ENCODE measurements at regions not wholly inside any gene's neighbourhood (a gene's known extent, or its start where the extent isn't known, plus 50 kb on each side); places are given as distances from the start of the nearest gene placed in this dataset.

DNA sequence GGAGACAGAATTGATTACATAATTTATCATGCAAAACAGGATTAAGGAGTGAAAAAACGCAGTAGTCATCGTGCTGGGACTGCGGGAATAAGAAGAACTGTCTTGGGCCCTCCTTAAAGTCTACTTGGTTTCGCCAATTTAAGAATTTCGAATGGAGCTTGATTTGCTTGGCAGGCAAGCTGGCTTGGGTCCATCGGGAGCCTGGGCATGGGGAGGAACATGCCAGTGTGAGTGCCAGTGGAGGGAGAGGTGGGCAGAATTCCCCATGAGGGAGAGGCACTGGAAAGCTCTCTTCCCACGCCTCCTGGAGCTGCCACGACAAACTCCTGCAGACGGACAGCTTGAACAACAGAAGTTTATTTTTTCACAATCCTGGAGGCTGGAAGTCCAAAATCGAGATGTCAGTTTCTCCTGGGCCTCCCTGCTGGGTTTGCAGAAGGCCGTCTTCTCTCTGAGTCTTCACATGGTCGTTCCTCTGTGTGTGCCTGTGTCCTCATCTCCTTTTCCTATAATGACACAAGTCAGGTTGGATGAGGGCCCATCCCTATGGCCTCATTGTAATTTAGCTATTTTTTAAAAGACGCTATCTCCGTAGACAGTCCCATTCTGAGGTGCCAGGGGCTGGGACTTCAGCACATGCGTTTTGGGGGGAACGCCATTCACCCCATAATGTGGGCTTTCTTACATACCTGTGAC is 528.7 kb upstream of the DPP6 start:
- Histone ChIP-seq H3K4me3 (ENCODE audit: low read depth, low read length, poor library complexity, severe bottlenecking) (no peak overlapping the region), H3K9me3 (ENCODE audit: low read depth, low read length, poor library complexity, severe bottlenecking) (peaks cover 6% of the 10 kb centered on the region), H3K36me3 (ENCODE audit: insufficient read depth, low read length, poor library complexity, severe bottlenecking) (no peaks in the 10 kb centered on the region), H3K4me1 (ENCODE audit: insufficient read depth, low read length, poor library complexity, severe bottlenecking) (no peaks in the 10 kb centered on the region), H3K27ac (ENCODE audit: low read depth, low read length, poor library complexity, severe bottlenecking) (no peak overlapping the region), H3K27me3 (replicated peaks; ENCODE audit: insufficient read depth, low read depth, low read length, poor library complexity) (no peaks in the 10 kb centered on the region)
- POLR2A ChIA-PET (ENCODE audit: low non-redundant PET) = no interaction called here
- BruUV-seq (replicated peaks) = no TSS peak
- DNase-seq (ENCODE audit: low spot score) = no peak
- TF ChIP-seq EZH2 (IDR thresholded peaks at IDR 0.05; ENCODE audit: borderline replicate concordance, low read depth, low read length, poor library complexity, severe bottlenecking) = no peak
- TF ChIP-seq, protein P1, sequence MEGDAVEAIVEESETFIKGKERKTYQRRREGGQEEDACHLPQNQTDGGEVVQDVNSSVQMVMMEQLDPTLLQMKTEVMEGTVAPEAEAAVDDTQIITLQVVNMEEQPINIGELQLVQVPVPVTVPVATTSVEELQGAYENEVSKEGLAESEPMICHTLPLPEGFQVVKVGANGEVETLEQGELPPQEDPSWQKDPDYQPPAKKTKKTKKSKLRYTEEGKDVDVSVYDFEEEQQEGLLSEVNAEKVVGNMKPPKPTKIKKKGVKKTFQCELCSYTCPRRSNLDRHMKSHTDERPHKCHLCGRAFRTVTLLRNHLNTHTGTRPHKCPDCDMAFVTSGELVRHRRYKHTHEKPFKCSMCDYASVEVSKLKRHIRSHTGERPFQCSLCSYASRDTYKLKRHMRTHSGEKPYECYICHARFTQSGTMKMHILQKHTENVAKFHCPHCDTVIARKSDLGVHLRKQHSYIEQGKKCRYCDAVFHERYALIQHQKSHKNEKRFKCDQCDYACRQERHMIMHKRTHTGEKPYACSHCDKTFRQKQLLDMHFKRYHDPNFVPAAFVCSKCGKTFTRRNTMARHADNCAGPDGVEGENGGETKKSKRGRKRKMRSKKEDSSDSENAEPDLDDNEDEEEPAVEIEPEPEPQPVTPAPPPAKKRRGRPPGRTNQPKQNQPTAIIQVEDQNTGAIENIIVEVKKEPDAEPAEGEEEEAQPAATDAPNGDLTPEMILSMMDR (conservative IDR thresholded peaks at IDR 0.05; ENCODE audit: low read depth, low read length) = no peak
- CTCF ChIA-PET = no interaction called here
- intact Hi-C loops (cut with micrococcal nuclease; ENCODE audit: unreplicated experiment) = no loop called here

DNA sequence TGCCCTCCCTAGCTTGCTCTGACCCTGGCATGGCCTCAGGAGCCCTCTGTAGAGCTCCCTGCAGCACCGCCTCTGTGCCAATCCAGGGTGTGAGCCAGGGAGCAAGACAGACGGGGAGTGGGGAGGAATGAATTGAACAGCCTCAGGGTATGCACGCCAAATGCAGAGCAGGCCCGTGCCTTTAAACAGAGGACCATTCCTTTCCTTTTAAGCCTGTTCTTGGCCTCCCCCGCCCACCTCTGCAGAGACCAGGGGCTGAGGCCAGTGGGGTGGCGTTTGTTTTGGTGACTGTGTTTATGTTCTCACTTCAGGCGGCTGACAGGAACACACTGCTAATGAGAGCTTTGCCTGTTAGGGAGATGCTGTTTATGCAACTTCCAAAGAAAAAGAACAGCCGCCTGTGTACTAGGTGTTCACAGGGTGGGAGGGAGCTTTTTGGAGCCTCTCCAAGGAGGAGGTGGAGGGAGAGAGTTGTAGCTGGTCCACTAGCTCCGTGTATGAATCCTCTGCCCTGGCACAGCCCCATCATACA is 528.1 kb upstream of the DPP6 start:
- no TSS peak for BruUV-seq (replicated peaks)
- Histone ChIP-seq H3K9me3 (ENCODE audit: low read depth, low read length, poor library complexity, severe bottlenecking) (no peaks in the 10 kb centered on the region), H3K4me3 (ENCODE audit: low read depth, low read length, poor library complexity, severe bottlenecking) (no peak overlapping the region), H3K27me3 (replicated peaks; ENCODE audit: insufficient read depth, low read depth, low read length, poor library complexity) (no peaks in the 10 kb centered on the region), H3K36me3 (ENCODE audit: insufficient read depth, low read length, poor library complexity, severe bottlenecking) (no peaks in the 10 kb centered on the region), H3K4me1 (ENCODE audit: insufficient read depth, low read length, poor library complexity, severe bottlenecking) (no peaks in the 10 kb centered on the region), H3K27ac (ENCODE audit: low read depth, low read length, poor library complexity, severe bottlenecking) (no peak overlapping the region)
- no peak for DNase-seq (ENCODE audit: low spot score)
- intact Hi-C loops (cut with micrococcal nuclease; ENCODE audit: unreplicated experiment) = no loop called here
- ChIA-PET POLR2A (ENCODE audit: low non-redundant PET) (no interaction called here), CTCF (no interaction called here)
- no peak for TF ChIP-seq EZH2 (IDR thresholded peaks at IDR 0.05; ENCODE audit: borderline replicate concordance, low read depth, low read length, poor library complexity, severe bottlenecking)
- TF ChIP-seq, protein P1 (conservative IDR thresholded peaks at IDR 0.05; ENCODE audit: low read depth, low read length) = no peak

DNA sequence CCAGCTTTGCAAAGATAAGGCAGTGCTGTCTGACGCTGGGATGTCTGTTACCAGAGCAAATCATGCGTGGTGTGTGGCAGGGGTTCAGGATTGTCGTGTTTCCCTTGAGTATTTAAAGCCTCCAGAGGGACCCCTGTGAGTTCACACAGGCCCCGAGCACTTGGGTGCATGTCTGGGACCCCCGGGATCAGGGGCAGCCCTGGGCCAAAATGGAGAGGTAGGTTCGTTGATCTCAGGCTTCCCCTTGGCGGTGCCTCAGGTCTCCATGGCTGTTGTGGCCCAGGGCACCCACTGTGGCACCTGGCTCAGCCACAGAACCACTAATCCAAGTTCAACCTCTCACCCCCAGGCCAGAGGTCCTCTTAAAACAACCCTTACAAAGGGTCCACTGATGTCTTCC is 523.1 kb upstream of the DPP6 start:
- BruUV-seq (replicated peaks) = no TSS peak
- Histone ChIP-seq H3K36me3 (ENCODE audit: insufficient read depth, low read length, poor library complexity, severe bottlenecking) (no peaks in the 10 kb centered on the region), H3K9me3 (ENCODE audit: low read depth, low read length, poor library complexity, severe bottlenecking) (no peaks in the 10 kb centered on the region), H3K27me3 (replicated peaks; ENCODE audit: insufficient read depth, low read depth, low read length, poor library complexity) (no peaks in the 10 kb centered on the region), H3K4me3 (ENCODE audit: low read depth, low read length, poor library complexity, severe bottlenecking) (no peak overlapping the region), H3K27ac (ENCODE audit: low read depth, low read length, poor library complexity, severe bottlenecking) (no peak overlapping the region), H3K4me1 (ENCODE audit: insufficient read depth, low read length, poor library complexity, severe bottlenecking) (no peaks in the 10 kb centered on the region)
- CTCF ChIA-PET = no interaction called here
- TF ChIP-seq, protein P1 (conservative IDR thresholded peaks at IDR 0.05; ENCODE audit: low read depth, low read length) = no peak
- no peak for TF ChIP-seq EZH2 (IDR thresholded peaks at IDR 0.05; ENCODE audit: borderline replicate concordance, low read depth, low read length, poor library complexity, severe bottlenecking)
- POLR2A ChIA-PET (ENCODE audit: low non-redundant PET) = no interaction called here
- DNase-seq (ENCODE audit: low spot score) = no peak
- intact Hi-C loops (cut with micrococcal nuclease; ENCODE audit: unreplicated experiment) = no loop called here

Measured in A673 (cell line).